GM23338 (cell line): ENCODE measurements at regions not wholly inside any gene's neighbourhood (a gene's known extent, or its start where the extent isn't known, plus 50 kb on each side); places are given as distances from the start of the nearest gene placed in this dataset.

Source experiments
- ATAC-seq: fragments of 200-7000 bp; cut with Tn5 transposase; 3 replicates; pipeline ENCODE4 v1.9.1; 2020
- DNase-seq: peaks from one replicate; pipeline ENCODE4 v3.0.0-alpha.2; 2015; ENCODE audit warnings: low spot score
- H2AFZ ChIP-seq: fragments of 200-600 bp; sonication (generic); 2 replicates; pipeline ENCODE4 v1.8.0; 2016; ENCODE audit warnings: antibody characterized with exemption, mild to moderate bottlenecking, moderate library complexity
- H3F3A ChIP-seq: fragments of 200-600 bp; sonication (generic); replicated peaks from 2 replicates; pipeline ENCODE4 v1.8.0; 2017; ENCODE audit warnings: antibody characterized with exemption, mixed run types, low read depth
- H3K27ac ChIP-seq: fragments of 200-600 bp; sonication (generic); 2 replicates; pipeline ENCODE4 v1.6.1; 2016; ENCODE audit warnings: low read depth
- H3K27me3 ChIP-seq: fragments of 200-600 bp; sonication (generic); 2 replicates; pipeline ENCODE4 v1.8.0; 2016; ENCODE audit warnings: mild to moderate bottlenecking, mixed run types, moderate library complexity; ENCODE audit not compliant: insufficient read depth
- H3K36me3 ChIP-seq: fragments of 200-600 bp; sonication (generic); 2 replicates; pipeline ENCODE4 v1.8.0; 2016; ENCODE audit warnings: mild to moderate bottlenecking; ENCODE audit not compliant: insufficient read depth
- H3K4me1 ChIP-seq: fragments of 200-600 bp; sonication (generic); 2 replicates; pipeline ENCODE4 v1.8.0; 2016; ENCODE audit warnings: mild to moderate bottlenecking, moderate library complexity; ENCODE audit not compliant: insufficient read depth
- H3K4me2 ChIP-seq: fragments of 200-600 bp; sonication (generic); 2 replicates; pipeline ENCODE4 v1.7.1; 2017; ENCODE audit warnings: mixed run types
- H3K4me3 ChIP-seq: fragments of 200-600 bp; sonication (generic); 2 replicates; pipeline ENCODE4 v1.6.1; 2016; ENCODE audit warnings: mixed run types
- H3K79me2 ChIP-seq: fragments of 200-600 bp; sonication (generic); replicated peaks from 2 replicates; pipeline ENCODE4 v1.8.0; 2017; ENCODE audit warnings: mild to moderate bottlenecking; ENCODE audit not compliant: insufficient read depth
- H3K9me2 ChIP-seq: fragments of 200-600 bp; sonication (generic); 2 replicates; pipeline ENCODE4 v1.8.0; 2017; ENCODE audit not compliant: insufficient read depth
- H4K20me1 ChIP-seq: fragments of 200-600 bp; sonication (generic); replicated peaks from 2 replicates; pipeline ENCODE4 v1.8.0; 2017; ENCODE audit warnings: mild to moderate bottlenecking; ENCODE audit not compliant: insufficient read depth
- H3K27ac Mint-ChIP-seq: 2 replicates; pipeline ENCODE4 v1.8.0; 2020; ENCODE audit warnings: inconsistent platforms, mild to moderate bottlenecking, moderate library complexity, mixed read lengths
- H3K27me3 Mint-ChIP-seq: 3 replicates; pipeline ENCODE4 v1.8.0; 2022; ENCODE audit warnings: low read depth, mild to moderate bottlenecking, moderate library complexity, mixed read lengths, inconsistent platforms; ENCODE audit not compliant: insufficient read depth, poor library complexity
- H3K36me3 Mint-ChIP-seq: 3 replicates; pipeline ENCODE4 v1.8.0; 2021; ENCODE audit warnings: low read depth, mild to moderate bottlenecking, inconsistent platforms, moderate library complexity, mixed read lengths
- H3K4me1 Mint-ChIP-seq: 3 replicates; pipeline ENCODE4 v1.8.0; 2020; ENCODE audit warnings: mild to moderate bottlenecking, inconsistent platforms, mixed read lengths
- H3K4me3 Mint-ChIP-seq: 3 replicates; pipeline ENCODE4 v1.8.0; 2021; ENCODE audit warnings: moderate library complexity, mild to moderate bottlenecking, inconsistent platforms, mixed read lengths
- H3K9me3 Mint-ChIP-seq: 3 replicates; pipeline ENCODE4 v1.8.0; 2020; ENCODE audit warnings: moderate library complexity, mild to moderate bottlenecking, inconsistent platforms, mixed read lengths
- CREB1 ChIP-seq: fragments of 250-450 bp; sonication (Bioruptor Pico); IDR thresholded peaks from 2 replicates; pipeline ENCODE4 v1.5.0; 2020; ENCODE audit warnings: low read depth, mild to moderate bottlenecking, moderate library complexity
- EZH2 ChIP-seq: fragments of 200-600 bp; sonication (generic); IDR thresholded peaks from one replicate; pipeline ENCODE4 v1.8.0; 2017; ENCODE audit warnings: antibody characterized with exemption, mild to moderate bottlenecking, low read depth; ENCODE audit not compliant: unreplicated experiment
- EZH2phosphoT487 ChIP-seq: fragments of 200-600 bp; sonication (generic); IDR thresholded peaks from one replicate; pipeline ENCODE4 v1.8.1; 2018; ENCODE audit warnings: antibody characterized with exemption; ENCODE audit not compliant: unreplicated experiment
- REST ChIP-seq: IDR thresholded peaks from one replicate; pipeline ENCODE4 v1.6.1; 2018; ENCODE audit warnings: antibody characterized with exemption; ENCODE audit not compliant: unreplicated experiment
- ZNF114 ChIP-seq: fragments of 250-450 bp; sonication (Bioruptor Pico); IDR thresholded peaks from 2 replicates; pipeline ENCODE4 v1.5.0; 2020; ENCODE audit warnings: mild to moderate bottlenecking, moderate library complexity
- TF ChIP-seq, protein P1 (sequence below): IDR thresholded peaks from 2 replicates; pipeline ENCODE4 v1.6.1; 2016; ENCODE audit warnings: antibody characterized with exemption

- TF ChIP-seq REST = no peak
- TF ChIP-seq, protein P1, sequence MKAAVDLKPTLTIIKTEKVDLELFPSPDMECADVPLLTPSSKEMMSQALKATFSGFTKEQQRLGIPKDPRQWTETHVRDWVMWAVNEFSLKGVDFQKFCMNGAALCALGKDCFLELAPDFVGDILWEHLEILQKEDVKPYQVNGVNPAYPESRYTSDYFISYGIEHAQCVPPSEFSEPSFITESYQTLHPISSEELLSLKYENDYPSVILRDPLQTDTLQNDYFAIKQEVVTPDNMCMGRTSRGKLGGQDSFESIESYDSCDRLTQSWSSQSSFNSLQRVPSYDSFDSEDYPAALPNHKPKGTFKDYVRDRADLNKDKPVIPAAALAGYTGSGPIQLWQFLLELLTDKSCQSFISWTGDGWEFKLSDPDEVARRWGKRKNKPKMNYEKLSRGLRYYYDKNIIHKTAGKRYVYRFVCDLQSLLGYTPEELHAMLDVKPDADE = no peak
- no peak for TF ChIP-seq EZH2
Observed at GRCh38 chr14:89566644-89567415, 149.8 kb upstream of the FOXN3 start (continued).

DNA sequence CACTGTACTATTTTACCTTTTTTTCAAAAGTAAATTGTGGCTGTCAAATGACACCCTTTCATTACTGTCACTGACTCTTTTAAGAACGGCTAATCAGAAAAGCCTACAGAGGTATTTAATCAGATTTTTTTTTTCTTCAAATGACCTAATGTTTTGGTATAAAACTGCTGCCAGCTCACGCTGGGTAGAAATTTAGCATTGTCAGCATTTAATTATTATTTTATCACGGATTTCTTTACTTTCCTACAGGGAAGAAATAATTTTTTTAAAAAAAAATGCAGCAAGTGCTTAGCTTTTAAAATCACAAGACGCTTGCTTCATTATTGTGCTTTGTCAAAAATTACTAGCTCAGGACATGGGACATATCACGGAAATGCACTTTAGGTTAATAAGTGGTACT lies 149.1 kb upstream of the FOXN3 start:
- Histone ChIP-seq H3F3A (0 out of 2 replicates have a peak, but pooled peaks cover 4% of the 10 kb centered on the region), H3K79me2 (peaks cover 94% of the 10 kb centered on the region), H3K4me1 (peaks cover 32% of the 10 kb centered on the region), H3K27ac (peak overlapping the region; percentile 59; the same call in 1 of the 2 replicates), H2AFZ (no peak overlapping the region), H3K27me3 (no peaks in the 10 kb centered on the region), H3K4me2 (no peak overlapping the region), H3K9me2 (no peaks in the 10 kb centered on the region), H3K4me3 (no peak overlapping the region), H3K36me3 (no peaks in the 10 kb centered on the region), H4K20me1 (peaks cover 20% of the 10 kb centered on the region; the same call in 1 of the 2 replicates)
- DNase-seq (no peak), ATAC-seq (no peak)
- peaks cover 60% of the 10 kb centered on the region for H3K36me3 Mint-ChIP-seq
- no peak overlapping the region for H3K4me3 Mint-ChIP-seq
- no peak overlapping the region for H3K27ac Mint-ChIP-seq
- H3K27me3 Mint-ChIP-seq = peaks cover 8% of the 10 kb centered on the region
- TF ChIP-seq EZH2 (no peak), EZH2phosphoT487 (no peak)
- peaks cover 17% of the 10 kb centered on the region for H3K9me3 Mint-ChIP-seq
- peaks cover 34% of the 10 kb centered on the region for H3K4me1 Mint-ChIP-seq

- no peak overlapping the region for H3K27ac Mint-ChIP-seq
- H3K4me3 Mint-ChIP-seq = no peak overlapping the region
- H4K20me1 ChIP-seq = peaks cover 17% of the 10 kb centered on the region; the same call in 1 of the 2 replicates
- no peak overlapping the region for H2AFZ ChIP-seq
- no peak for ATAC-seq
- H3K27me3 Mint-ChIP-seq = peaks cover 7% of the 10 kb centered on the region
- H3K9me2 ChIP-seq = no peaks in the 10 kb centered on the region
- peaks cover 17% of the 10 kb centered on the region for H3K9me3 Mint-ChIP-seq
- H3K36me3 ChIP-seq = no peaks in the 10 kb centered on the region
- peaks cover 62% of the 10 kb centered on the region for H3K36me3 Mint-ChIP-seq
- H3K79me2 ChIP-seq = peaks cover 94% of the 10 kb centered on the region
- no peak for DNase-seq
- H3K4me1 Mint-ChIP-seq = peaks cover 32% of the 10 kb centered on the region
- no peaks in the 10 kb centered on the region for H3K27me3 ChIP-seq
- no peak overlapping the region for H3K4me3 ChIP-seq
- H3F3A ChIP-seq = 0 out of 2 replicates have a peak, but pooled peaks cover 4% of the 10 kb centered on the region
- peaks cover 32% of the 10 kb centered on the region for H3K4me1 ChIP-seq
- H3K4me2 ChIP-seq = no peak overlapping the region
- H3K27ac ChIP-seq = peak overlapping the region; percentile 59; the same call in 1 of the 2 replicates
- TF ChIP-seq CREB1 (CRISPR knock-in tag) (no peak), ZNF114 (CRISPR knock-in tag) (no peak), EZH2 (no peak)
- TF ChIP-seq, protein P1 = no peak
Observed at GRCh38 chr14:89565607-89566006, 148.6 kb upstream of the FOXN3 start.
